SIG-M5 treated with dmso at 0.1 percent for 504 hours (cell line): ENCODE measurements at regions not wholly inside any gene's neighbourhood (a gene's known extent, or its start where the extent isn't known, plus 50 kb on each side); places are given as distances from the start of the nearest gene placed in this dataset.
"Not testable (repeated sequence)": the region's sequence is repeated elsewhere in the genome, so short reads cannot be mapped to it uniquely, and the experiment has no call there.

Experiments used
- DNase-seq: peaks from one replicate; lab custom pipeline; 2025; ENCODE audit not compliant: unreplicated experiment; lab: John Stamatoyannopoulos, UW

DNA sequence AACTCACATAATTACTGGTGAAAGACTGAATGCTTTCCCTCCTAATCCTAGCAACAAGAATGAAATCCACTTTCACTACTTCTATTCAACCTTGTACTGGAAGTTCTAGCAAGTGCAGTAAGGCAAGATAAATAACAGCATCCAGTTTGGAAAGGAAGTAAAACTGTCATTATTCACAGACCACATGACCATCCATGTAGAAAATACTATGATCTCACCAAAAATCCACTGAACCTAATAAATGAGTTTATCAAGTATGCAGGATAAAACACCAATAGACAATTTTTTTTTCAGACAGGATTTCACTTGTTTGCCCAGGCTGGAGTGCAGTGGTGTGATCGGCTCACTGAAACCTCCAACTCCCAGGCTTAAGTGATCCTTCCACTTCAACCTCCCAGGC is 117.7 kb downstream of the TMEM167A start:
- no peak for DNase-seq

DNA sequence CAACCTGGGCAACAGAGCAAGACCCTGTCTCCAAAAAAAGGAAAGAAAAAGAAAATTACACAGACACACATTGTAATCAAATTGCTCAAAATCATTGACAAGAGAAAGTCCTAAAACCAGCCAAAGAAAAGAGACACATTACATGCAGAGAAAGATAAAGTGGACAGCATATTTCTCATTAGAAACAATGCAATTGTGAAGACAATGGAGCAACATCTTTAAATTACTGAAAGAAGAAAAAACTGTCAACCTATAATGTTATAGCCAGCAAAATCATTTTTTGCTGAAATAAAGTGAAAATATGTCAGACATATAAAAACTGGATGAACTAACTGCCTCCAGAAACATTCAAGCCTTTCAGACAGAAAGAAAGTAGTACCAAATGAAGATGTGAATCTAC is 120.6 kb downstream of the TMEM167A start:
- DNase-seq, result no peak

DNA sequence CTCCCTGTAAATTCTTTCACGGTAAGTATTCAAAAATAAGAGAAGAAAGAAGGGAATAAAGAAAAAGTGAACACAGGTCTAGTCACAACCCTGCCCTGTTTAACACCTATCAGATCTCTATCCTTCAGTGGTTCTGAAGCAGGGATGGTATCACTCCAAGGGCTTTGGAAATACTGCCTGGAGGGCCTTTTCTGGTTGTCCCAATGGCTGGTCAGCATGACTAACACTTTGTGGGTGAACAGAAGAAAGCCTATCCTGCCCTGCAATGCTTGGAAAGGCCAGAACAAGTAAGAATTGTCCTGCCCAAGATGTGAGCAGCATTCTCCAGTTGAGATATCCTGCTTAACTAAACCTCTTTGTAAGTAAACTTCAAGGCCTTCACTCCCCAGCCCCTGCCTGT is 124.9 kb downstream of the TMEM167A start:
- DNase-seq, result no peak

DNA sequence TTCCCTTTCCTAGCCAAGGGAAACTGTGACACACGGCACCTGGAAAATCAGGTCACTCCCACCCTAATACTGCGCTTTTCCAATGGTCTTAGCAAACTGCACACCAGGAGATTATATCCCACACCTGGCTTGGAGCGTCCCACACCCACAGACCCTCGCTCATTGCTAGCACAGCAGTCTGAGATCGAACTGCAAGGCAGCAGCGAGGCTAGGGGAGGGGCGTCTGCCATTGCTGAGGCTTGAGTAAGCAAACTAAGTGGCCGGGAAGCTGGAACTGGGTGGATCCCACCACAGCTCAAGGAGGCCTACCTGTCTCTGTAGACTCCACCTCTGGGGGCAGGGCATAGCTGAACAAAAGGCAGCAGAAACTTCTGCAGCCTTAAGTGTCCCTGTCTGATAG is 132.9 kb downstream of the TMEM167A start:
- not testable (repeated sequence) for DNase-seq

DNA sequence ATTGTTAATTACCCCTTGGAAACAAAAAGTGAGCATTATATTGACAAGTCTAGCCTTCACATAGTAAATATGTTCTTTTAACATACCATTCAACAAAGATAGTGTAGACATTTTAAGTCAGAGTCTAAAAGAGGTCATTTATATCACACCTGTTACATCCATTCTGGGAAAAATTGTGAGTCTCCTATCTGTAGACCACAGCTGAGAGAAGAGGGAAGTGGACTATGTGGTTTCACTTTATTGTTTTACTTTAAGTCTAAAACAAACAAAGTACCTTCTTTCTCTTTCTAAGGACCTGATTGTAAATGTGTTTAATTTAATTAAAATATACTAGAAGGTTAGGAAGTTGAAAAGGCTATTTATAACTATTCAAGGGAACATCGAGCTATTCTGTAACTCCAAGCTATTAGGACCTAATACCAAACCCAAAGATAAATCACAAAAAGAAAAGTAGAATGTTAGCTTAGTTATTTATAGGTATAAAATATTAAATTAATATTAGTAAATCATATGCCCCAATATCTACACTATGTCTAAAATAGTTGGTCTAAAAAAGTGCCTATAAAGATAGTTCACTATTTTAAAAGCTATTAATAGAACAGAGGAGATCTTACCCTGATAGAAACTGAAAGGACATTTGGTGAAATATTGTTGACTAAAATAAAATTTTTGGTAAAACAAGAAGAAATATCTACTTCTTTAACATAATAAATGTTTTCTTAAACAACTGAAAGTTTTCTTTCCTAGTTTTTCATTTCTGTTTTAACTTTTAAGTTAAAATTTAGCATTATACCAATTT is 134.9 kb downstream of the TMEM167A start:
- no peak for DNase-seq

DNA sequence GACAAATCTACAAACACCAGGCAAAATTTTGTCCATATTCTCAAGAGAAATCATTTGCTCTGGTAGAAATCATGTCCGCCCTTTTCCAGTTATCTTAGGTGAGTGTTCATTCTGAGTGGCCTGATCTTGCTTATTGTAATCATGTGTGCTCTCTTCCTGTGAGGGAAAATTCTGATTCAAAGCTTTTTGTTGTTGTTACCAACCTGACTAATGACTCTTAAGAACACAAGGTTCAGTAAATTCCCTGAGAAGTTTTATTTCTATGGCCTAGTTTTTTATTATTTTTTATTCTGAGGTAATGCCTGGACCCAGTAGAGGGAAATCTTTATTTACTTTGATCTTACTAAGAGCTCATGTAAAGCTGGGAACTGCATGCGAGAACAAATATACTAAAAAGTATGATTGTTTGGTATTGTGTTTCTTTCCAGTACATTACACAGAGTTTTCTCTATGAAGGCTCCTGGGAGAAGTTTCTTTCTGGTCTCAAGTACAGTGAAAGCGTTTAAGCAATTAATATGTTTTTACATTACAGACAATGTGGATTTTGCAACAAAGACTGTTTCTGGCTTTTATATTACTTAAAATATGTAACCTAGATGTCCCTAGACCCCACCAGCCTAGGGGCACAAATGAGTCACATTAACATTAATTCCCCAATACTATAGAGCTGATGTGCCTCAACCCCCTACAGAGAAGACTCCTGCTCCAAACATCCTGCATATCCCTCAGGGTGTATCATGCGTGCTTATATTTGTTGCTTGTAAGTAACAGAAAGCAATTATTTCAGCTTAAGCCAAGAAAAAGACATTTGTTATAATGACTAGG is 138.1 kb downstream of the TMEM167A start:
- DNase-seq, result no peak

DNA sequence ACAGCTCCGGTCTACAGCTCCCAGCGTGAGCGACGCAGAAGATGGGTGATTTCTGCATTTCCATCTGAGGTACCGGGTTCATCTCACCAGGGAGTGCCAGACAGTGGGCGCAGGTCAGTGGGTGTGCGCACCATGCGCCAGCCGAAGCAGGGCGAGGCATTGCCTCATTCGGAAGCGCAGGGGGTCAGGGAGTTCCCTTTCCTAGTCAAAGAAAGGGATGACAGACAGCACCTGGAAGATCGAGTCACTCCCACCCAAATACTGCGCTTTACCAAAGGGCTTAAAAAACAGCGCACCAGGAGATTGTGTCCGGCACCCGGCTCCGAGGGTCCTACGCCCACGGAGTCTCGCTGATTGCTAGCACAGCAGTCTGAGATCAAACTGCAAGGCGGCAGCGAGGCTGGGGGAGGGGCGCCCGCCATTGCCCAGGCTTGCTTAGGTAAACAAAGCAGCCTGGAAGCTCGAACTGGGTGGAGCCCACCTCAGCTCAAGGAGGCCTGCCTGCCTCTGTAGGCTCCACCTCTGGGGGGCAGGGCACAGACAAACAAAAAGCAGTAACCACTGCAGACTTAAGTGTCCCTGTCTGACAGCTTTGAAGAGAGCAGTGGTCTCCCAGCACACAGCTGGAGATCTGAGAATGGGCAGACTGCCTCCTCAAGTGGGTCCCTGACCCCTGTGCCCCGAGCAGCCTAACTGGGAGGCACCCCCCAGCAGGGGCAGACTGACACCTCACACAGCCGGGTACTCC is 144.5 kb downstream of the TMEM167A start:
- DNase-seq, result not testable (repeated sequence)

DNA sequence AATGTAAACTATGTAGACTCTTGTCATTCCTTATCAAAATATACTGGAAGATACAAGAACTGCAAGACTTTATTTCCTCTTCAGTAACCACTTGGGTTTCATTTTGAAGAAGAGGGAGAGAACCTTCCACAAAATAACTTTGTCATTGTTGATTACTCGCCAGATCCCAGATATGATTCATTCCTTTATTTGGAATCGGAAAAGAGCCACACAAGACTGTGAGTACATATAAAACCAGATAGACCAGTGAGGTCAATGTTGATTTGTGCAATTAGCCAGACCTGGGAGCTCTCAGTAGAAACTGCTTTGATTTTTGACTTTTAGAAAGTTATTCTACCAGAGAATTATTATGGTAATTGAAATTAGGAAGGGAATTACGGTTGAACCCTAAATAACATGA is 146.1 kb downstream of the TMEM167A start:
- no peak for DNase-seq

DNA sequence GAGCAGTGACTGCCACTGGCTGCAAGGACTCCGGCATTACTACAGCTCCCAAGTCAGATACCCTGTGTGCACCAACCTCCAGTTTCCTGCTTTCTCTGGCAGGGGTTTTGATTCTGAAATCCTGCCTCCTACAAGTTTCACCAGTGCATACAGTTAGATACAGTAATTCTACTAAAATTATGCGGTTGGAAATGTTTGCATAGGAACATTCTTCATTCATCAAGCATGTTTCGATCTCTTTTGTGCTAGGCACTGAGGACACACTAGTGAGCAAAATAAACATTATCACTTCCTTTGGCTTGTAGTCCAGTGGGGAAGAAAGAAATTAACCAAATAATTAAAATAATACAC is 152.2 kb downstream of the TMEM167A start:
- DNase-seq, result no peak

DNA sequence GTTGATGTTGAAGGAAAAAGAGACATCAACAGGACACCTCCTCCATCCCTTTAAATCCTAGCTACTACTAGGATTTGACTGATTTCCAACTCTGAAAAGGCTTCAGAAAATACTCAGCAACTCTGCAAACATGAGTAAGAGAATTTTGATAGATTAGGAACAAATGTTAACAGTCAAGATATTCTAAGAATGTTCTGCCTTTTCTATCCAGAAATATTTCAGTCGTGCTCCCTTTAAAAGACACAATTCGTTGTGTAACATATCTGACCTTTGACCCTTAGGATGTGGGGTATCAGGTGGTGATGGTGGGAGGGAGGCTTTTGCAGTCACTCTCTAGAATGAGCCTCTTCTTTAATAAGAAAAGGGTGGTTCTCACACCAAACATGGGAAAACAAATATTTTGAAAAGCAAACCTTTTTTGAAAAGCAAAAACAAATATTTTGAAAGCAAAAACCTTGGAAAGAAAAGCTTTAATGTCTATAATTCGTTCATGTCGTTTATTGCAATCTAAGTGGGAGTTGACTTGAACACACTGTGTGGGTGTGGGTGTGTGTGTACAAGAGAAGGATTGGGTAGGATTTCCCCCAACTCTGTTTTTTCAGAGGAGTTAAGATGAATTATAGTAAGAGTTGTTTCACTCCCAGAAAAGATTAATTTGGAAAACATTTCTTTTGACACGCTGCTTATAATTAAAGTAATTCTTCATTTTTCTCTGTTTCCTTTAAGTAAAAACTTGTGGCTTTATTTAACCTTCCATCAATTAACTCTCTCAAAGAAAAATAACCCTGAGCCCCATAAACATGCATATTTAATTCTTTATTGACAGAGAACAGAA is 152.8 kb downstream of the TMEM167A start:
- DNase-seq, result no peak

DNA sequence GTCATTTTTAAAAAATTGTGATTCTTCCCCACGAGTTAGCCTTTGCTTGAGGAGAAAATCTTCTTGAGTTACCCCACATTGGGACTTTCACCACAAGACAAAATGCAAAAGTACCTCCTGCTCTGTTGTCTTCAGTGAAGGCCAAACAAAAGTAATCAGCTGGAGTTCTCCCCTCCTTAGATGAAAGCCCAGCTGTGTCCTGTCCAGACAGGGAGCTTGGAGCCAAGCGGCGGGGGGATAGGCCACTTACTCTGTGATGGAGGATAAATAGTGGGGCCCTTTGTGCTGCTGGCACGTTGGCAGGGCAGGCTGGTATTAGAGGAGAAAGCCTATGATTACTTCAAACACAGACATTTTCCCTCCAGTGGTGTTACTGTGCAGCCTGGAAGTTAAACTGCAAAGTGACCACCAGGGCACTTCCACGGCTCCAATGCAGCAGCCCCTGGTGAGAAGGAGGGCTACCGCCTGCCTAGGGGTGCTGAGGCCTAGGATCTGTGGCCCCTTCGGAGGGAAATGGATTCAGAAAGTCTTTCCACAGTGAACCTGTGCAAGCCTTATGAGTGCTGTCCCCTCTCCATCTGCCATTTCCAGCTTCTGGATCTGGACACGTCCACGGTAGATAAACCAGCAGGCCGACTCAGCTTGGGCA is 155.0 kb downstream of the TMEM167A start:
- DNase-seq, result no peak

DNA sequence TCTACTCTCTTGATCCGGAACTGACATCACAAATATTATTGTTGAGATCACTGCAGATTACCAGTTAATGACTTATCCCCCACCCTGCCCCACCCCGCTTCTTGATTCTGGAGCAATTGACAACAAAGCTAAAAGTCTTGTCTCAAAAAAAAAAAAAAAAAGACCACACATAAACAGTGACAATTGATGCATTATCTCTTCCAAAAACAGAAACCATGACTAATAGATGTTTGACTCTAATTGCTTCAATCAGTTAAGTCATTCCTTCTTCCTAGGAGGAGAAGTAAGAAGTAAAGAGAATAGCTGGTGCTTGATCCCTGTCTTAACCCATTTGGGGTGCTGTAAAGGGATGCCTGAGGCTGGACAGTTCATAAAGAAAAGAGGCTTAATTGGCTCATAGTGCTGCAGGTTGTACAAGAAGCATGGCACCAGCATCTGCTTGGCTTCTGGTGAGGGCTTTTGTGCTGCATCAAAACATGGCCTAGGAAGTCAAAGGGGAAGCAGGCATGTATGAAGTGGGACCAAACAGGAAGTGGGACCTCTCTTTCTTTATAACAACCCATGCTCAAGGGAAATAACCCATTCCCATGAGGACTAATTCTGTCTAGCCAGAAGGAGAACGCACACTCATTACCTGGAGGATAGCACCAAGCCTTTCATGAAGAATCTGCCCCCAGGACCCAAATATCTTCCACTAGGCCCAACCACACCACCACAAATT is 158.7 kb downstream of the TMEM167A start:
- no peak for DNase-seq

DNA sequence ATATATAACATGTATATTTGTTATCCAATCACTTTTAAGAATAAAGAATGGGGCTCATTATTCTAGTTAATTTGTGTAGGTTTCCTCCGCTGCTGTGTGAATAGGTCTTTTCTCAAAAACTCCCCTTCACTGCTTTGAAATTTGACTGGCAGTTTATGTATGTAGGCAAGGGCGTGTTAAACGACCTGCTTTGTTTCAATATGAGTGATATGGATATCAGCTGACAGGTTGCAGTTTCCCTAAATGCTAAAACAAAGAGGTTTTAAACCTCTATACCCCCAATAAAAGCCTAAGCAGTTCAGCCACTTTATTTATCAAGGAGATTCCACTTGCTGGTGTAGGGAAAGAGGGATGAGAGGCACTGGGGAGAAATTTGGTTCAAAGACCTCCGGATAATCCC is 159.6 kb downstream of the TMEM167A start:
- DNase-seq, result no peak

DNA sequence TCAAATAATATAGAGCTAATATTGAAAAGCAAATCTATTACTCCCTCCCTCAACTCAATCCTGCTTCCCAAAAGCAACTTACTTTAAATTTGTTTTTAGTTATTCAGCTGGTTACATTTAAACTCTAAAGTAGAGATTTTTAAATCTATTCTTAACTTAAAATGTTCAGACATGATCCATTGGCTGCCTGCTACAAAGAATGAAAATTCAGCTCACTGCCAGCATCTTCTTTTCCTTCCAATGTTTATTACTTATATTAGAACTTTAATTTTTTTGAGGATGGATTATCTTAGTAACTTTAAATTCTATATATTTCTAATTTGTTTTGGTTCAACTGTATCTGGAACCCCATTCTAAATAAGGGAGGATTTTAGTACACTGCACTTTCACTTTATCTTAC is 163.2 kb downstream of the TMEM167A start:
- DNase-seq, result no peak

DNA sequence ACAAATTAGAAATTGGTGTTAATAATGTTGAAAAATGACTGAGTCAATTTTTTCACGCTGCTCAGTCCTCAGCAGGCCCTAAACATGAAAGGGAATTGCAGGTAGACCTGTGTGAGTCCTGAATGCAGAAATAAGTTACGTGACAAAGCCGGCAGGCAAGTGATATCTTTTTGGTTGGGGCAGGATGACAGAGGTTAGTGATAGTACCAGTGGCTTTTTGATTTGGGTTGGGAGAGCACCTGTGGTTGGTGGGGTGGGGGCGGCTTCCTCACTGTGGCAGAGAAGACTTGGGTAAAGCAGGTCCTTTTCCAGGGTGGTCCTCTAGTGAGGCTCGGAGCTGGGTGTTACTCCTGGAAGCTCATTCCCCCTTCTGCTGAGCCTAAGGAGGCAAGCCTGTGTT is 164.7 kb downstream of the TMEM167A start:
- no peak for DNase-seq

DNA sequence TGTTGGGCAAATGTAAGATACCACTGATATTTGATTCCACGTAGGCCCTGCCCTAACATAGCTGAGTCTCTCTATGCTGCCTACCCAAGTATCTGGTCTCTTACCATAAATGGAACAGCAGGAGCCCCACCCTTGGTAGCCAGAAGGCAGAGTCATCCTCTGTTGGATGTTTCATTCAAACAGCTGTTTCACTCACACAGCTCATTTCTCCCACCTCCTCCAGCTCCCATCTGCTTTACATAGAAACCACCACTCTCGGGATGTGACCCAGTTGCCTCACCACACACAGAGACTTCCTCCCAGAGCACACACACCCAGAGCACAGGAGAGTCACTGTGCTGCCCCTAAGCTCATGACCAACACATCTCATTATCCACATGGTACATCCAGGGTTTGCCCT is 165.3 kb downstream of the TMEM167A start:
- no peak for DNase-seq

DNA sequence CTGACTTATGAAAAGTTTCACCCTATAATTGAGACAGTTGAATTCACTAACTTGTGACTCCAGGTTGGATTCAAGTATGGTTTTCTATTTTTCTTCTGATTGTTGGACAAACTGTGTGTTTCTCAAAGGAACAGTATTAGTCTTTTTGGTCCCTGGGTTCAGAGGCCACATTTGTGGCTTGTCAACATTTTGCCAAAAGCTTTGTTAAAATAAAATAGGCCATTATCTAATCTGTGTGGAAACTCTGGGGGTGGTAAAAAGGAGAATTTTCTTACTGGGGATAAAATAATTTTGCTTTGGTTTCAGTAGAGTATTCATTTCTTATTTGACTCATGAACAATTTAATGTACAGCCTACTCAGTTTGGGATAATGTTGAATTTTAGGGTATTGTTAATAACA is 166.3 kb downstream of the TMEM167A start:
- DNase-seq, result no peak

DNA sequence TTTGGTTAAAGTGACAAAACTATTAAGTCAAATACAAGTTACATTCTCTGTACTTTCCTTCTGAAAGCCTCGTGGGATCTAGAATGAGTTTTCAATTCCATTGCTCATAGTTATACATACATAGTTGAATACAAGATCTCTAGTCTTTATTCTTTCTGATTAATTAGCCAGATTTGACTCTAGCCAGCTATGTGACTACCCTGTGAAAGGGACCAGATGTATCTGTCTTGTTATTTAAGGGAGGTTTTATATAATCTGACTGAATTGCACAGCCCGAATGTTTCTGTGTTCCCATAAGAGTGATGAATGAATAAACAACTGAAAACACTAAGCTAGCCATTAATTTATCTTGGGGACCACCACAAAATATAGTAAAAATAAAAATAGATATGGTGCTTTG is 166.7 kb downstream of the TMEM167A start:
- DNase-seq, result no peak

DNA sequence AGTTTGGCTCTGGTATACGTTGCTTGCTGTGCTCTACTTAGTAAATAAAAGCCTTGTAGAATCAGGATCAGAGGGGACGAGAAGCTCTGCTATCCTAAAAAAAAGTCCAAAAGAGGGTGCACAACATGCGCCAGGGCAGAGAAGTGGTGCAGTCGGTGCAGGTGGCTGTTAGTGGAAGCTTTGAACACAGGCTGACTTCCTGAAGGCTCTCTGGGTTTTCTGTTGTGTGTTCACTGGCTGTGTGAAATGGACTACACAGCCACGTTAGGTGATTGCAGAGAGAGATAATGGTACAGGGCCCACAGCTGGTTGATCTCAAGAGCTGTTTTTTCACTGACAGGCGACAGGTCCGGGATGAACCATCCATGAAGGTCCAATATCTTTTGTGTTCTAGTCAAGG is 167.4 kb downstream of the TMEM167A start:
- DNase-seq, result no peak

DNA sequence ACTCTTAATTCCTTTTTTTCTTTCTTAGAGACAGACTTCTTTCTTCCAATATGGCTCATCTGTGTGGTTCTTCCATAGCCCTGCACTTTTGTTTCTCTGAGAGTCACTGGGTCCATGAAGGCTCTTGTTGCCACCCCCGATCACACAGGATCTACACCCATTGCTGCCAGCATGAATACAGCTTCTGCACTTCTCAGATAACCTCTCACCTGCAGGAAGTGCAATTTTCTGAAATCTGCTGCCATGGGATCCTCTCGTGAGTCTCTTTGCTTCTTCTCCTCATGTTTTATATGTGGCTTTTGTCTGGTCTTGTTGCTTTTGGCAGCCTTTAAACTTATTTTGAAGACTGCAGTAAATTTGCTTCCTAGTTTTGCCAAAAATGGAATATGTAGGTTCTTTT is 171.2 kb downstream of the TMEM167A start:
- DNase-seq, result no peak
